GM12873 (cell line): ENCODE measurements at regions not wholly inside any gene's neighbourhood (a gene's known extent, or its start where the extent isn't known, plus 50 kb on each side); places are given as distances from the start of the nearest gene placed in this dataset.

Source experiments
- TF ChIP-seq, protein P1 (sequence below): IDR thresholded peaks from 2 replicates; pipeline ENCODE4 v1.5.1; 2012; ENCODE audit warnings: low read depth, mild to moderate bottlenecking, moderate library complexity, low read length, control low read depth; ENCODE audit not compliant: insufficient read depth; ENCODE audit errors: missing control alignments

DNA sequence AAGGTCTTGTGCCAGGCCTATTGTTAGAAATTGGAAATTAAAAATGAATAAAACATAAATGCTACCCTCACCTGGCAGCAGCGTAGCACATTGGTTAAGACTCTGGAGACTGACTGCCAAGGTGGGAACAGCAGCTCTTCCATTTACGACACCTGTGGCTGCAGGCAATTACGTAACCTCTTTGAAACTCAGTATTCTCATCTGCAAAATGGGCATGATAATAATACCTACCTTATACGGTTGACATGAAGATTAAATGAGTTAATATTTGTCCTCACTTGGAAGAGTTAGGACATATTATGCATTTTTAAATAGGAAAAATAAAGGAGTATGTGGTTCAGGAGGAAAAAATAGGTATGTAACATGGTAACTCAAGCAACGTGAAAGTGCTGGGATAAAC lies 279.3 kb upstream of the NCKAP5 start:
- TF ChIP-seq, protein P1, sequence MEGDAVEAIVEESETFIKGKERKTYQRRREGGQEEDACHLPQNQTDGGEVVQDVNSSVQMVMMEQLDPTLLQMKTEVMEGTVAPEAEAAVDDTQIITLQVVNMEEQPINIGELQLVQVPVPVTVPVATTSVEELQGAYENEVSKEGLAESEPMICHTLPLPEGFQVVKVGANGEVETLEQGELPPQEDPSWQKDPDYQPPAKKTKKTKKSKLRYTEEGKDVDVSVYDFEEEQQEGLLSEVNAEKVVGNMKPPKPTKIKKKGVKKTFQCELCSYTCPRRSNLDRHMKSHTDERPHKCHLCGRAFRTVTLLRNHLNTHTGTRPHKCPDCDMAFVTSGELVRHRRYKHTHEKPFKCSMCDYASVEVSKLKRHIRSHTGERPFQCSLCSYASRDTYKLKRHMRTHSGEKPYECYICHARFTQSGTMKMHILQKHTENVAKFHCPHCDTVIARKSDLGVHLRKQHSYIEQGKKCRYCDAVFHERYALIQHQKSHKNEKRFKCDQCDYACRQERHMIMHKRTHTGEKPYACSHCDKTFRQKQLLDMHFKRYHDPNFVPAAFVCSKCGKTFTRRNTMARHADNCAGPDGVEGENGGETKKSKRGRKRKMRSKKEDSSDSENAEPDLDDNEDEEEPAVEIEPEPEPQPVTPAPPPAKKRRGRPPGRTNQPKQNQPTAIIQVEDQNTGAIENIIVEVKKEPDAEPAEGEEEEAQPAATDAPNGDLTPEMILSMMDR: no peak

DNA sequence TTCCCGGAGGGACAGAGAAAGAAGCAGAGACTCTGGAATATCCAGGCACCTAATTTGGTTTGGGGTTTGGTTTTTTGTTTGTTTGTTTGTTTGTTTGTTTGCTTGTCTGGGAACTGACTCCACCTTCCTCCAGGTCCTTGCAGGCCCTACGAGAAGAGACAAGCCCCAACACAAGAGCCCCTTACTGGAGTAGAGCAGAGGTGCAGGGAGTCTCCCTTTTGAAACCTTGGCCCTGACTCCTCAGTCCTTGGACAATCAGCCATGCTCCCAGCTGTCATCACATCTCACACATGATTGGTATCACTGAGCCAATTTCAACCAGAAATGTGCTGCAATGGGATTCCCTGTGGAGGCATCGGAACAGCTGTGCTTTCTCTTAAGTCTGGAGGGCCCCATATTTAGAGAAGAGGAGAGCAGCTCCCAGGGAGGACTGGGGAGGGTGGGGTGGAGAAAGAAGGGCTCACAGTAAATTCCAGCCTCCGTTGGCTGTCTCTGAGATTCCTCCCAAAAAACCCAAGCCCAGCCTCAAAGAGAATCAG lies 279.9 kb upstream of the NCKAP5 start:
- TF ChIP-seq, protein P1: no peak

DNA sequence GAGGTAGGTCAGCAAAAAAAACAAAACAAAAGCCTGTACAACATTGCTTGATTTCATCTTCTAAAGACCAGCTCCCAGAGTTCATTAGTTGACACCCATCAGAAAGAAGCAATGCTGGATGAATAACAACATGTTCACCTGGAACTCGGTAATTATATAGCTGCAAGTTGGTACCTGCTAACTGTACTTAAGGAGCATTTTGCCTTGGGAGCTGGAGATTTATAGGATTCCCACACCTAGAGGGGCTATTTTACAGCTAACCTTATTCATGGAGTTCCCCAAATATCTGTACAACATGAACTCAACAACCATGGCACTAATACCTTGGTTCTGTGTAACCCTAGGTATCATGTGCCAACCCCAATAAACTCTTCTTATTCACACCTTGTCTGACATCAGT lies 281.1 kb upstream of the NCKAP5 start:
- TF ChIP-seq, protein P1: no peak

DNA sequence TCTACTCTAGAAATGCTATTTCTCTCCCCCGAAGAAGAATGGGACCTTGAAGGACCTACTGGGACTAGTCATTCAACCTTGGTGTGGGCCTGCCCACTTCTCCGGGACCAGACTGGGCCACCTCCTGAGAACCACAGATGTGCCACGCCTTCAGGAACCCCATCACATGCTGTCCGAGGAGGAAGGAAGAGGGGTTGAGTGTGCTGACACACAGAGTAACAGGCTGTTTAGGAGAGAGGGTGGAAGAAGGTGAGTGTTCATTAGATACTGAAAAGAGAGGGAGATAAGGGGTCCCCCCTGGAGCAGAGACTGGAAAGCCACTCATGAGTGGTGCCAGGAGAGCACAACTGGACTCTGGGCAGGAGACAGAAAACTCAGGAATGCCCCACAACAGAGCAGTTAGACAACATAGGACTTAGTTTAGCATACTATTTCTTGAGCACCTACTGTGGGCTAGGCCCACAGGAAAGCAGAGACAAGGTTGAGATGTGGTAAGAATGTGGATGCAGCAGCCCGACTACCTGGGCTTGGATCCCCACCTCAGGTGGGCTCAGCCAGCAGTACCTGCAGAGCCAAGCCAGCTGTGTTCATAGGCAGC lies 286.4 kb upstream of the NCKAP5 start:
- TF ChIP-seq, protein P1: no peak

DNA sequence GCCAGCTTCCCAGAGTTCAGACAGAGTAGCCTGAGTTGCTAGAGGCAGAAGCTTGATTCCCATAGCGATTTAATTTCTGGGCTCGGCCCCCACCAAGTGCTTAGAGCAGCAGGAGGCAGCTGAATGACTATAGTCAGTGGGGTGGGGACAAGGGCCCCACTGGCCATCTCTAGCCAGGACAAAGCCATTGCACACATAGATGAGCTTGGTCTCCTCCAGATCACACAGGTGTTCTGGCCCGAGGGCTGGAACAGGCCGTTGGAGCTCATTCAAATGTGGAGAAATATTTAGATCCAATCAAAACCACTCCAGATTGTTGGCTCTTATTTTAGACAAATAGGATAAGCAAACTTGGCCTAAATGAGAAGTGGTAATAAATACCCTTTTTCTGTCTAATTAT lies 287.3 kb upstream of the NCKAP5 start:
- TF ChIP-seq, protein P1: no peak

DNA sequence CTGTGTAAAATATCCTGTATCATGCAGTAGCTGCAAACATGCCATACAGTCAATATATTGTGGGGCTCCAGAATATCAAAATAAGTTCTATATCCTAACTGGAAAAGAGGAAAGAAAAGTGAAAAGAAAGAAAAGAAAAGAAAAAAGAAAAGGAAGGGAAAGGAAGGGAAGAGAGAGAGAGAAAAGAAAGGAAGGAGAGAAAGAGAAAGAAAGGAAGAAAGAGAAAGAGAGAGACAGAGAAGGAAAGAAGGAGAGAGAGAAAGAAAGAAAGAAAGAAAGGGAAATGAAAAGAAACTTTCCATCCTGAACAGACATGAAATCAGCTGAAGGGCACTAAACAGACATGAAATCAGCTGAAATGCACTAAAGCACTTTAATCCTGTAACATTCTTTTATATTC lies 288.4 kb upstream of the NCKAP5 start:
- TF ChIP-seq, protein P1: no peak

DNA sequence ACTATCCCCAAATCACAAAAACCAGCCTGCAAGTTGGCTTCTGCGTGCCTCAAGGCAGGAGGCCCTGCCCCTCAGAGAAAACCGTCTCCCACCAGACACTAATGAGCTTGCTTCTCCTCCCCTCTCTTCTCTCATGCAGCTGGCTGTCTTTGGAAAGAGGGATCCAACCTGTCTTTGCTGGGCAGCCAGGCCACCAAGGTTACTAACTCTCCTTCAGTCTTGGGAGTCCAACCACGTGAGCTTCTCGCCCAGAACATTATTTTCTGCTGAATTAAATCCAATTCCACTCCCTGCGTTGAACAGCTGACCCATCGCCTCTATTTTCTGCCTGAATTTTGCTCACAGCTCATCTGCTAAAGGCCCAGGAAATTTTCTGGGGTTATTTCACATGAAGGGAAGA lies 291.3 kb upstream of the NCKAP5 start:
- TF ChIP-seq, protein P1: no peak
